Caco-2 (cell line): ENCODE measurements at regions not wholly inside any gene's neighbourhood (a gene's known extent, or its start where the extent isn't known, plus 50 kb on each side); places are given as distances from the start of the nearest gene placed in this dataset.

ENCODE experiments used
- BruUV-seq: library from RNA; stranded (reverse); fragments of 400-500 nt; replicated peaks from 2 replicates; lab custom pipeline; 2021; lab: Mats Ljungman, UMichigan
- CTCF ChIA-PET: fragments of 300-600 bp; sonication (Branson Sonifier 250); formaldehyde crosslinking; loops from one replicate; lab custom pipeline; 2022; ENCODE audit warnings: antibody characterized with exemption; lab: Charles Lee
- POLR2A ChIA-PET: fragments of 300-600 bp; sonication (Branson Sonifier 250); formaldehyde crosslinking; loops from one replicate; lab custom pipeline; 2022; ENCODE audit warnings: antibody characterized with exemption; lab: Charles Lee
- DNase-seq, 2 experiments: peaks; one replicate each; pipeline versions ENCODE4 v3.0.0 to v3.0.0-alpha.2; 2020 to 2022
- H3K27me3 ChIP-seq: replicated peaks from 2 replicates; pipeline ENCODE4 v1.6.0; 2011; ENCODE audit warnings: low read length; ENCODE audit not compliant: control insufficient read depth, insufficient read depth
- H3K36me3 ChIP-seq: 2 replicates; pipeline ENCODE4 v1.5.1; 2011; ENCODE audit warnings: low read length; ENCODE audit not compliant: control insufficient read depth, insufficient read depth
- H3K4me1 ChIP-seq: fragments of 250-450 bp; sonication (Bioruptor Pico); 2 replicates; pipeline ENCODE4 v1.5.1; 2020; ENCODE audit warnings: mild to moderate bottlenecking
- H3K4me3 ChIP-seq: 2 replicates; pipeline ENCODE4 v1.5.1; 2011; ENCODE audit warnings: low read depth, mild to moderate bottlenecking, control low read depth, low read length
- H3K9me3 ChIP-seq: fragments of 250-450 bp; sonication (Bioruptor Pico); 2 replicates; pipeline ENCODE4 v1.5.1; 2020; ENCODE audit warnings: mild to moderate bottlenecking, moderate library complexity
- H3K27ac Mint-ChIP-seq: one replicate; pipeline ENCODE4 v1.8.0; 2022; ENCODE audit warnings: mixed read lengths; ENCODE audit not compliant: unreplicated experiment
- H3K27me3 Mint-ChIP-seq: one replicate; pipeline ENCODE4 v1.8.0; 2022; ENCODE audit warnings: mixed read lengths; ENCODE audit not compliant: insufficient read depth, unreplicated experiment
- H3K36me3 Mint-ChIP-seq: one replicate; pipeline ENCODE4 v1.8.0; 2022; ENCODE audit warnings: mild to moderate bottlenecking, mixed read lengths; ENCODE audit not compliant: insufficient read depth, unreplicated experiment
- H3K4me1 Mint-ChIP-seq: one replicate; pipeline ENCODE4 v1.8.0; 2022; ENCODE audit warnings: low read depth, mixed read lengths; ENCODE audit not compliant: unreplicated experiment
- H3K4me3 Mint-ChIP-seq: one replicate; pipeline ENCODE4 v1.8.0; 2022; ENCODE audit warnings: mild to moderate bottlenecking, moderate library complexity, mixed read lengths; ENCODE audit not compliant: unreplicated experiment
- H3K9me3 Mint-ChIP-seq: one replicate; pipeline ENCODE4 v1.8.0; 2022; ENCODE audit warnings: mixed read lengths; ENCODE audit not compliant: unreplicated experiment
- CTCF ChIP-seq, 2 experiments: fragments of 200-600 bp in 1 of 2; IDR thresholded peaks; 1 replicate in 1 of 2; 2 replicates in 1 of 2; pipeline versions ENCODE4 v1.5.1 to v1.8.0; 2011 to 2022; ENCODE audit warnings: antibody characterized with exemption in 1 of 2, control low read depth in 1 of 2, inconsistent platforms in 1 of 2, low read depth in 1 of 2, low read length in 1 of 2, mild to moderate bottlenecking in 1 of 2, moderate library complexity in 1 of 2; ENCODE audit not compliant: insufficient read depth in 1 of 2, severe bottlenecking in 1 of 2, unreplicated experiment in 1 of 2
- intact Hi-C: fragments of 100-400 bp; cut with micrococcal nuclease; formaldehyde crosslinking; loops from one replicate; pipeline ENCODE4 v1.10.0; 2022; ENCODE audit not compliant: unreplicated experiment

GRCh38 chr18:44392933-44393332 is 287.8 kb upstream of the SETBP1 start:
- Mint-ChIP-seq H3K36me3 (no peaks in the 10 kb centered on the region), H3K4me3 (no peak overlapping the region), H3K4me1 (no peaks in the 10 kb centered on the region), H3K9me3 (no peaks in the 10 kb centered on the region), H3K27me3 (no peaks in the 10 kb centered on the region), H3K27ac (no peak overlapping the region)
- Histone ChIP-seq H3K27me3 (no peaks in the 10 kb centered on the region), H3K9me3 (no peaks in the 10 kb centered on the region), H3K4me3 (no peak overlapping the region), H3K36me3 (no peaks in the 10 kb centered on the region), H3K4me1 (no peaks in the 10 kb centered on the region)
- TF ChIP-seq CTCF (IDR thresholded peaks at IDR 0.05; ENCODE audit: insufficient read depth in 1 of 2, low read depth in 1 of 2, low read length in 1 of 2, severe bottlenecking in 1 of 2, unreplicated experiment in 1 of 2) = no peak
- intact Hi-C loops = no loop called here
- CTCF ChIA-PET = no interaction called here
- POLR2A ChIA-PET = no interaction called here
- BruUV-seq = no TSS peak
- peak in 1 of 2 experiments; percentile 7 for DNase-seq

GRCh38 chr18:44393406-44393805 is 287.3 kb upstream of the SETBP1 start:
- Histone ChIP-seq H3K9me3 (no peaks in the 10 kb centered on the region), H3K27me3 (no peaks in the 10 kb centered on the region), H3K4me3 (no peak overlapping the region), H3K4me1 (no peaks in the 10 kb centered on the region), H3K36me3 (no peaks in the 10 kb centered on the region)
- intact Hi-C loops = no loop called here
- Mint-ChIP-seq H3K27ac (no peak overlapping the region), H3K9me3 (no peaks in the 10 kb centered on the region), H3K4me3 (no peak overlapping the region), H3K36me3 (no peaks in the 10 kb centered on the region), H3K4me1 (no peaks in the 10 kb centered on the region), H3K27me3 (no peaks in the 10 kb centered on the region)
- BruUV-seq = no TSS peak
- ChIA-PET CTCF (no interaction called here), POLR2A (no interaction called here)
- no peak for DNase-seq
- no peak for TF ChIP-seq CTCF (IDR thresholded peaks at IDR 0.05; ENCODE audit: insufficient read depth in 1 of 2, low read depth in 1 of 2, low read length in 1 of 2, severe bottlenecking in 1 of 2, unreplicated experiment in 1 of 2)

- Mint-ChIP-seq H3K4me1 (no peaks in the 10 kb centered on the region), H3K27me3 (no peaks in the 10 kb centered on the region), H3K27ac (no peak overlapping the region), H3K9me3 (no peaks in the 10 kb centered on the region), H3K4me3 (no peak overlapping the region), H3K36me3 (no peaks in the 10 kb centered on the region)
- H3K27me3 ChIP-seq = no peaks in the 10 kb centered on the region
- BruUV-seq = no TSS peak
- H3K4me1 ChIP-seq = no peaks in the 10 kb centered on the region
- H3K4me3 ChIP-seq = no peak overlapping the region
- CTCF ChIA-PET = no interaction called here
- no peaks in the 10 kb centered on the region for H3K9me3 ChIP-seq
- H3K36me3 ChIP-seq = no peaks in the 10 kb centered on the region
- TF ChIP-seq CTCF (IDR thresholded peaks at IDR 0.05; ENCODE audit: insufficient read depth in 1 of 2, low read depth in 1 of 2, low read length in 1 of 2, severe bottlenecking in 1 of 2, unreplicated experiment in 1 of 2) = no peak
- intact Hi-C loops = no loop called here
- POLR2A ChIA-PET = no interaction called here
- DNase-seq = no peak
These were observed 284.1 kb upstream of the SETBP1 start for GRCh38 chr18:44396550-44396949.
